ENCODE measurements at regions not wholly inside any gene's neighbourhood (a gene's known extent, or its start where the extent isn't known, plus 50 kb on each side); places are given as distances from the start of the nearest gene placed in this dataset.
"Not testable (repeated sequence)": the region's sequence is repeated elsewhere in the genome, so short reads cannot be mapped to it uniquely, and the experiment has no call there.

GRCh38 chr14:51575349-51576116 lies 76.2 kb upstream of the FRMD6 start:
- H3K4me3 ChIP-seq (ENCODE audit: low read length) = no peak overlapping the region
- TF ChIP-seq ZNF274 (IDR thresholded peaks at IDR 0.05; ENCODE audit: low read depth, low read length) = no peak

GRCh38 chr14:51576117-51576430 lies 75.6 kb upstream of the FRMD6 start:
- no peak for TF ChIP-seq ZNF274 (IDR thresholded peaks at IDR 0.05; ENCODE audit: low read depth, low read length)
- H3K4me3 ChIP-seq (ENCODE audit: low read length) = no peak overlapping the region

- no peak overlapping the region for H3K4me3 ChIP-seq (ENCODE audit: low read length)
- TF ChIP-seq ZNF274 (IDR thresholded peaks at IDR 0.05; ENCODE audit: low read depth, low read length) = no peak
Observed at GRCh38 chr14:51576879-51577278, 74.8 kb upstream of the FRMD6 start.

- no peak overlapping the region for H3K4me3 ChIP-seq (ENCODE audit: low read length)
- TF ChIP-seq ZNF274 (IDR thresholded peaks at IDR 0.05; ENCODE audit: low read depth, low read length) = no peak
Observed at GRCh38 chr14:51578853-51579252, 72.9 kb upstream of the FRMD6 start.

- H3K4me3 ChIP-seq (ENCODE audit: low read length) = no peak overlapping the region
- TF ChIP-seq ZNF274 (IDR thresholded peaks at IDR 0.05; ENCODE audit: low read depth, low read length) = no peak
Observed at GRCh38 chr14:51581017-51581881, 70.5 kb upstream of the FRMD6 start.

GRCh38 chr14:51582437-51582836 lies 69.3 kb upstream of the FRMD6 start:
- TF ChIP-seq ZNF274 (IDR thresholded peaks at IDR 0.05; ENCODE audit: low read depth, low read length) = no peak

GRCh38 chr14:51585055-51585454 lies 66.7 kb upstream of the FRMD6 start:
- H3K4me3 ChIP-seq (ENCODE audit: low read length) = no peak overlapping the region

More at GRCh38 chr14:51582437-51582836, 69.3 kb upstream of the FRMD6 start:
- H3K4me3 ChIP-seq (ENCODE audit: low read length) = no peak overlapping the region

GRCh38 chr14:51592836-51593235 lies 58.9 kb upstream of the FRMD6 start:
- no peak for TF ChIP-seq ZNF274 (IDR thresholded peaks at IDR 0.05; ENCODE audit: low read depth, low read length)
- H3K4me3 ChIP-seq (ENCODE audit: low read length) = no peak overlapping the region

More at GRCh38 chr14:51585055-51585454, 66.7 kb upstream of the FRMD6 start:
- TF ChIP-seq ZNF274 (IDR thresholded peaks at IDR 0.05; ENCODE audit: low read depth, low read length) = no peak

- no peak for TF ChIP-seq ZNF274 (IDR thresholded peaks at IDR 0.05; ENCODE audit: low read depth, low read length)
- no peak overlapping the region for H3K4me3 ChIP-seq (ENCODE audit: low read length)
Observed at GRCh38 chr14:51593397-51593796, 58.3 kb upstream of the FRMD6 start.

- no peak overlapping the region for H3K4me3 ChIP-seq (ENCODE audit: low read length)
- TF ChIP-seq ZNF274 (IDR thresholded peaks at IDR 0.05; ENCODE audit: low read depth, low read length) = no peak
Observed at GRCh38 chr14:51595881-51596455, 55.7 kb upstream of the FRMD6 start.

GRCh38 chr14:51596488-51597117 lies 55.1 kb upstream of the FRMD6 start:
- TF ChIP-seq ZNF274 (IDR thresholded peaks at IDR 0.05; ENCODE audit: low read depth, low read length) = no peak

GRCh38 chr14:51597261-51598001 lies 54.3 kb upstream of the FRMD6 start:
- no peak overlapping the region for H3K4me3 ChIP-seq (ENCODE audit: low read length)
- no peak for TF ChIP-seq ZNF274 (IDR thresholded peaks at IDR 0.05; ENCODE audit: low read depth, low read length)

More at GRCh38 chr14:51596488-51597117, 55.1 kb upstream of the FRMD6 start:
- H3K4me3 ChIP-seq (ENCODE audit: low read length) = no peak overlapping the region

- H3K4me3 ChIP-seq (ENCODE audit: low read length) = not testable (repeated sequence)
Observed at GRCh38 chr14:51598924-51599600, 52.6 kb upstream of the FRMD6 start.
